Progenitor cell of endocrine pancreas (in vitro differentiated cells): ENCODE measurements at regions not wholly inside any gene's neighbourhood (a gene's known extent, or its start where the extent isn't known, plus 50 kb on each side); places are given as distances from the start of the nearest gene placed in this dataset.

Experiments
- DNase-seq: peaks from one replicate; pipeline ENCODE4 v3.0.0; 2021; ENCODE audit warnings: low spot score; ENCODE audit not compliant: unreplicated experiment
- H3K27ac Mint-ChIP-seq: 2 replicates; pipeline ENCODE4 v1.8.0; 2021; ENCODE audit warnings: mild to moderate bottlenecking, moderate library complexity, mixed read lengths
- H3K27me3 Mint-ChIP-seq: 2 replicates; pipeline ENCODE4 v1.8.0; 2021; ENCODE audit warnings: mixed read lengths
- H3K36me3 Mint-ChIP-seq: 2 replicates; pipeline ENCODE4 v1.8.0; 2022; ENCODE audit warnings: mixed read lengths; ENCODE audit not compliant: insufficient read depth
- H3K4me1 Mint-ChIP-seq: 2 replicates; pipeline ENCODE4 v1.8.0; 2021; ENCODE audit warnings: low read depth, mixed read lengths
- H3K4me3 Mint-ChIP-seq: 2 replicates; pipeline ENCODE4 v1.8.0; 2021; ENCODE audit warnings: low read depth, mild to moderate bottlenecking, moderate library complexity, mixed read lengths
- H3K9me3 Mint-ChIP-seq: 2 replicates; pipeline ENCODE4 v1.8.0; 2021; ENCODE audit warnings: low read depth, mixed read lengths
- CTCF ChIP-seq: fragments of 200-600 bp; sonication (generic); IDR thresholded peaks from one replicate; pipeline ENCODE4 v1.5.0; 2021; ENCODE audit warnings: antibody characterized with exemption, mild to moderate bottlenecking; ENCODE audit not compliant: unreplicated experiment

- Mint-ChIP-seq H3K36me3 (no peaks in the 10 kb centered on the region), H3K4me1 (no peaks in the 10 kb centered on the region), H3K27ac (no peak overlapping the region), H3K27me3 (peaks cover 7% of the 10 kb centered on the region), H3K4me3 (no peak overlapping the region), H3K9me3 (no peaks in the 10 kb centered on the region)
- TF ChIP-seq CTCF, result no peak
- no peak for DNase-seq
Measured at GRCh38 chr10:131004276-131004675, 307.2 kb downstream of the TCERG1L start.

GRCh38 chr10:131006458-131007256 is 304.9 kb downstream of the TCERG1L start:
- no peak for DNase-seq
- no peaks in the 10 kb centered on the region for H3K36me3 Mint-ChIP-seq
- H3K27me3 Mint-ChIP-seq, result peaks cover 4% of the 10 kb centered on the region
- no peaks in the 10 kb centered on the region for H3K9me3 Mint-ChIP-seq
- no peaks in the 10 kb centered on the region for H3K4me1 Mint-ChIP-seq
- H3K27ac Mint-ChIP-seq, result no peak overlapping the region
- no peak overlapping the region for H3K4me3 Mint-ChIP-seq
- TF ChIP-seq CTCF, result no peak

GRCh38 chr10:131009791-131010190 is 301.7 kb downstream of the TCERG1L start:
- Mint-ChIP-seq H3K4me3 (no peak overlapping the region), H3K27ac (no peak overlapping the region), H3K4me1 (no peaks in the 10 kb centered on the region), H3K27me3 (no peaks in the 10 kb centered on the region), H3K36me3 (no peaks in the 10 kb centered on the region), H3K9me3 (no peaks in the 10 kb centered on the region)
- no peak for TF ChIP-seq CTCF
- DNase-seq, result no peak

- TF ChIP-seq CTCF, result no peak
- no peak for DNase-seq
- Mint-ChIP-seq H3K27ac (no peak overlapping the region), H3K4me1 (no peaks in the 10 kb centered on the region), H3K27me3 (no peaks in the 10 kb centered on the region), H3K9me3 (no peaks in the 10 kb centered on the region), H3K36me3 (no peaks in the 10 kb centered on the region), H3K4me3 (no peak overlapping the region)
Measured at GRCh38 chr10:131010965-131011575, 300.5 kb downstream of the TCERG1L start.

- no peaks in the 10 kb centered on the region for H3K27me3 Mint-ChIP-seq
- H3K4me1 Mint-ChIP-seq, result no peaks in the 10 kb centered on the region
- H3K9me3 Mint-ChIP-seq, result no peaks in the 10 kb centered on the region
- DNase-seq, result no peak
- H3K36me3 Mint-ChIP-seq, result no peaks in the 10 kb centered on the region
- no peak overlapping the region for H3K27ac Mint-ChIP-seq
- H3K4me3 Mint-ChIP-seq, result no peak overlapping the region
- TF ChIP-seq CTCF, result no peak
Measured at GRCh38 chr10:131011936-131012640, 299.4 kb downstream of the TCERG1L start.
